GM03348 (cell line): ENCODE measurements at regions not wholly inside any gene's neighbourhood (a gene's known extent, or its start where the extent isn't known, plus 50 kb on each side); places are given as distances from the start of the nearest gene placed in this dataset.

Experiments
- DNase-seq: peaks from one replicate; pipeline ENCODE4 v3.0.0; 2012; ENCODE audit warnings: low spot score

GRCh38 chr5:153880106-153880505, 158.6 kb downstream of the FAM114A2 start:
- DNase-seq = no peak

DNA sequence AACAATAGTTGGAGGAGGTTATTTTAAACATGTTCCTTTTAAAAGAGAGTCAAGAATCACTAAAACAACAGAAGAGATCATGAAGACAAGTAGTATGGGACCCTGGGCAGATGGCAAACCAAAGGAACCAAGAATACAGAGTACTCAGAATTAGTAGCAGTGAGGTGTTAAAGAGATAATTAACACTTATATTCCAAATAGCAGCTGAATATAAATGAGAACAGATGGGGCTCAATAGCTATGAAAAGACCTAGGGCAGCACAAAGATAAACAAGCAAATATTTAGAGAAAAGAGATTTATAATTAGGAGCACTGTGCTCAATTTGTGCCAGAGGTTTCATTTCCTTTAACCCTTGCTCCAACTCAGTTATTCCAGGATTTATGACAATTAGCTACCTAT, 159.1 kb downstream of the FAM114A2 start:
- DNase-seq = no peak

- DNase-seq = peak; percentile 4
These were observed 172.5 kb downstream of the FAM114A2 start for GRCh38 chr5:153866176-153866575.

- no peak for DNase-seq
These were observed 173.7 kb downstream of the FAM114A2 start for GRCh38 chr5:153865016-153865415.

GRCh38 chr5:153863951-153864350, 174.8 kb downstream of the FAM114A2 start:
- no peak for DNase-seq
